Activated CD4-positive, alpha-beta T cell treated with anti-CD3 and anti-CD28 coated beads, Interleukin-2, amount 10 ng/mL, durations not matched to agents 7 days and 5 days (primary cell): ENCODE measurements at regions not wholly inside any gene's neighbourhood (a gene's known extent, or its start where the extent isn't known, plus 50 kb on each side); places are given as distances from the start of the nearest gene placed in this dataset. TPM values are rescaled to one million over a fixed set of nuclear protein-coding genes. Genes with fewer than 3 reads are reported as not detected.

Experiments used
- CTCF ChIA-PET: fragments of 350-600 bp; sonication (Branson Sonifier 250); formaldehyde crosslinking; loops from one replicate; lab custom pipeline; 2021; ENCODE audit warnings: antibody characterized with exemption; lab: Charles Lee
- POLR2A ChIA-PET: fragments of 350-600 bp; sonication (Branson Sonifier 250); formaldehyde crosslinking; loops from one replicate; lab custom pipeline; 2021; ENCODE audit warnings: antibody characterized with exemption; lab: Charles Lee
- DNase-seq: peaks from one replicate; pipeline ENCODE4 v3.0.0-alpha.2; 2020
- H3K27ac Mint-ChIP-seq: one replicate; pipeline ENCODE4 v1.8.0; 2021; ENCODE audit warnings: mild to moderate bottlenecking, moderate library complexity, mixed read lengths
- H3K27me3 Mint-ChIP-seq: one replicate; pipeline ENCODE4 v1.8.0; 2021; ENCODE audit warnings: mixed read lengths
- H3K36me3 Mint-ChIP-seq: one replicate; pipeline ENCODE4 v1.8.0; 2021; ENCODE audit warnings: low read depth, mixed read lengths
- H3K4me1 Mint-ChIP-seq: one replicate; pipeline ENCODE4 v1.8.0; 2021; ENCODE audit warnings: mixed read lengths
- H3K4me3 Mint-ChIP-seq: one replicate; pipeline ENCODE4 v1.8.0; 2021; ENCODE audit warnings: mild to moderate bottlenecking, moderate library complexity, mixed read lengths
- H3K9me3 Mint-ChIP-seq: one replicate; pipeline ENCODE4 v1.8.0; 2021; ENCODE audit warnings: mixed read lengths
- microRNA-seq: library from miRNA; unstranded; fragments of <30 nt; microRNA quantifications from one replicate; pipeline ENCODE4 v1.2.0, GENCODE V29; 2021; ENCODE audit warnings: borderline microRNAs expressed, borderline replicate concordance

DNA sequence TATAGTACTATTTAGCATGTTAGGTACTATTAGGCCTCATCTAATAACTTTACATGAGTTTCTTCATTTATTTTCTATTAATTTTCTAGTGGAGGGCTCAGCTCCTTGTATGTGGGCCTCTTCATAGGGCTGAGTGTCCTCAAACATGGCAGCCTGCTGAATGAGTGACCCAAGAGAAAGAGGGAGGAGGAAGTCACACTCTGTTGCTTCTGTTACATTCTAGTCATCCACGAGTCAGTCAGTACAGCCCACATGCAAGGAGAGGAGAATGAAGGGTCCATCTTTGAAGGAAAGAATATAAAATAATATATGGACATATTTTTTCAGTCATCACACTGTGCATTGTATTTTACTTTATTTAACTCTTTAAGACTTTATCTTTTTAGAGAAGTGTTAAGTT, 66.6 kb upstream of the NR3C1 start:
- Mint-ChIP-seq H3K36me3 (no peaks in the 10 kb centered on the region), H3K9me3 (no peaks in the 10 kb centered on the region), H3K27me3 (no peaks in the 10 kb centered on the region), H3K4me3 (no peak overlapping the region), H3K4me1 (no peaks in the 10 kb centered on the region), H3K27ac (no peak overlapping the region)
- ChIA-PET POLR2A (no interaction called here), CTCF (no interaction called here)
- no peak for DNase-seq

DNA sequence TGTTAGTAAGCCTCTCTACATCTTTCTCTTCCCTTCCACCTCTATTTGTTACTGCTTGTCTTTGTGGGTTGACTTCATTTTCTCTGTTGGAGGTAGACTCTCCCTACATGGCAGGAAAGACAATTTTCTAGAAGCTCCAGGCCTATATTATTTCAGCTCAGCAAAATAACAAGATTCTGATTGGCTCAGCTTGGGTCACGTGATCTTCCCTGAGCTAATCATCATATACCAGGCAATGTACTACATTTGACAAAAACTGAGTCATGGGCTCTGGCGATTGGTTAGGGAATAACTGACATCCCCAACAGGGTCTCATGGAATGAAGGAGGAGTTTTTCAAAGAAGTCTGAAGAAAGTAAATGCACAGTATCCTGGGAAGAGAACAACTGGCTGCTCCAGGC, 65.6 kb upstream of the NR3C1 start:
- CTCF ChIA-PET = no interaction called here
- DNase-seq = no peak
- no peaks in the 10 kb centered on the region for H3K4me1 Mint-ChIP-seq

DNA sequence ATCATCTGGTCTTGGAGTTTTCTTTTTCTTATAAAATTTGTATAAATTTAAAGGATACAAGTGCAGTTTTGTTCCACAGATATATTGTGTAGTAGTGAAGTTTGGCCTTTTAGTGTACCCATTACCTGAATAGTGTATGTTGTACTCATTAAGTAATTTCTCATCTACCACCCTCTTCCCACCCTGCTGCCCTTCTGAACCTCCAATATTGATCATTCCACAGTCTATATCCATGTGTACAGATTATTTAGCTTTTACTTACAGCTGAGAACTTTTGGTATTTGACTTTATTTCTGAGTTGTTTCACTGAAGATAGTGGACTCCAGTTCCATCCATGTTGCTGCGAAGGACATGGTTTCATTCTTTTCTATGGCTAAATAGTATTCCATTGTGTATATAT, 63.1 kb upstream of the NR3C1 start:
- ChIA-PET POLR2A (no interaction called here), CTCF (no interaction called here)
- Mint-ChIP-seq H3K27me3 (no peaks in the 10 kb centered on the region), H3K36me3 (no peaks in the 10 kb centered on the region), H3K9me3 (peaks cover 2% of the 10 kb centered on the region), H3K4me1 (no peaks in the 10 kb centered on the region), H3K27ac (no peak overlapping the region), H3K4me3 (no peak overlapping the region)
- DNase-seq = no peak

More for the DNA sequence above, 65.6 kb upstream of the NR3C1 start:
- no peak overlapping the region for H3K27ac Mint-ChIP-seq
- H3K36me3 Mint-ChIP-seq = no peaks in the 10 kb centered on the region
- no peak overlapping the region for H3K4me3 Mint-ChIP-seq
- POLR2A ChIA-PET = interaction anchor here (0.6 kb wide), 1 partner anchor 240 kb away, joined by 3 read pairs; no protein-coding TSS in a partner anchor
- H3K9me3 Mint-ChIP-seq = no peaks in the 10 kb centered on the region
- H3K27me3 Mint-ChIP-seq = no peaks in the 10 kb centered on the region

DNA sequence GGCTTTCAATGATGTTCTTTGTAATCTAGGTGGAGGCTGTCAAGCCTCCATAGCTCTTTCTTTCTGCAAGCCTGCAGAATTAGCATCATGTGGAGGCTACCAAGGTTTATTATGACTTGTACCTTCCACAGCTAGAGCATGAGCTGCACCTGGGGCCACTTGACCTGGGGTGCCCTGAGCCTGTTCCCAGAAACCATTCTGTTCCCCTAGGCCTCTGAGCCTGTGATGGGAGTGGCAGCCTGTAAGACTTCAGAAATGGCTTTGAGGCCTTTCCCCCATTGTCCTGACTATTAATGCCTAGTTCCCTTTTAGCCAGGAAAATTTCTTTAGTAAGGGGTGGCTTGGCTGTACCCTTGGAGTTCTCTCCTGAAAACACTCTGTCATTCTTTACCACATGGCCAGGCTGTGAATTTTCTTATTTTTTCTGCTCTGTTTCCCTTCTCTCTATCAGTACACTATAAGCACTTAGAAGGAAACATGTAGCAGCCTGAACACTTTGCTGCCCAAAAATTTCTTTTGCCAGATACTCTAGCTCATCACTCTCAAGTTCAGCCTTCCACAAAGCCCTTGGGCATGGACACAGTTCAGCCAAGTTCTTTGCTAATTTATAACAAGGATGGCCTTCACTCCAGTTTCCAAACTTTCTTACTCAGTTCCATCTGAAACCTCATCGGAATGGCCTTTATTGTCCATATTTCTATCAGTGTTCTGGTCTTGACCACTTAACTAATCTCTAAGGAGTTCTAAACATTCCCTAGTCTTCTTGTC, 61.4 kb upstream of the NR3C1 start:
- no peaks in the 10 kb centered on the region for H3K4me1 Mint-ChIP-seq
- CTCF ChIA-PET = interaction anchor here (0.7 kb wide), 1 partner anchor 53 kb away, joined by 3 read pairs; no protein-coding TSS in a partner anchor
- H3K27ac Mint-ChIP-seq = no peak overlapping the region
- H3K27me3 Mint-ChIP-seq = no peaks in the 10 kb centered on the region
- H3K9me3 Mint-ChIP-seq = peaks cover 2% of the 10 kb centered on the region
- no peak for DNase-seq
- POLR2A ChIA-PET = no interaction called here
- H3K36me3 Mint-ChIP-seq = no peaks in the 10 kb centered on the region
- no peak overlapping the region for H3K4me3 Mint-ChIP-seq

DNA sequence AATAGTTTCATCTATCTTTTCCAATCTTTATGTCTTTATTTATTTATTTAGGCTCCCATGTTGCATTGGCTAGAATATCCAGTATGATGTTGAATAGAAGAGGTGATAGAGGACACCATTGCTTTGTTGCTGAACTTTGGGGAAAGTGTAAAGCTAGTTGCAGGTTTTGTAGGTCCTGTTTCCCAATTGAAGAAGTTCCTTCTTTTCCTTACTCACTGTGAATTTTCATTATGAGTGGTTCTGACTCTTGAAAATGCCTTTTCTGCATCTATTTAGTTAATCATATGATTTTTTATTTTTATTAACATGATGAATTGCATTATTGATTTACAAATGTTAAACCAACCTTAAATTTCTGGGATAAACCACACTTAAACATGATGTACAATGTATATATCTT, 58.9 kb upstream of the NR3C1 start:
- Mint-ChIP-seq H3K27me3 (no peaks in the 10 kb centered on the region), H3K27ac (no peak overlapping the region), H3K36me3 (no peaks in the 10 kb centered on the region), H3K9me3 (peaks cover 2% of the 10 kb centered on the region), H3K4me3 (no peak overlapping the region), H3K4me1 (no peaks in the 10 kb centered on the region)
- POLR2A ChIA-PET = no interaction called here
- CTCF ChIA-PET = no interaction called here
- no peak for DNase-seq

DNA sequence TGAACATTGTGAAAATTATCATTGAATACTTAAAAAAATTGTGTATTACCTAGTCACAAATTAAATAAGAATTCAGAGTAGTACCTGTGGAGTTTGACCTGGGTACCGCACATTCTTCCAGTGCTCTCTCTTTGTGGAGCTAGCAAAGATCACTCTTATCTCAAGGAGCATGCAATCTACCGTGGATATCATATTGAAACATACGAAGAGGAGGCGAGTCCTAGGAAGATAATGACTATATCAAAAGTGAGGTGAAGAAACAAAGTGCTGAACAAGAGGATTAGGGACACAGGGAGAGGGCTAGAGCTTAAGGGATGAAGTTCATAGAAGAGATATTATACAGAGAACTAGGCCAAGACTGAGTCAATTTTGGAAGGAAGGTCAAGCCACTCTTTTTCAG, 55.9 kb upstream of the NR3C1 start:
- ChIA-PET POLR2A (no interaction called here), CTCF (interaction anchor here (2.2 kb wide), 1 partner anchor 56 kb away, joined by 5 read pairs; the partner anchor contains the start of gene NR3C1)
- H3K4me3 Mint-ChIP-seq = no peak overlapping the region
- no peaks in the 10 kb centered on the region for H3K4me1 Mint-ChIP-seq
- H3K36me3 Mint-ChIP-seq = no peaks in the 10 kb centered on the region
- H3K27me3 Mint-ChIP-seq = no peaks in the 10 kb centered on the region
- H3K9me3 Mint-ChIP-seq = peaks cover 2% of the 10 kb centered on the region
- DNase-seq = no peak
- H3K27ac Mint-ChIP-seq = no peak overlapping the region

DNA sequence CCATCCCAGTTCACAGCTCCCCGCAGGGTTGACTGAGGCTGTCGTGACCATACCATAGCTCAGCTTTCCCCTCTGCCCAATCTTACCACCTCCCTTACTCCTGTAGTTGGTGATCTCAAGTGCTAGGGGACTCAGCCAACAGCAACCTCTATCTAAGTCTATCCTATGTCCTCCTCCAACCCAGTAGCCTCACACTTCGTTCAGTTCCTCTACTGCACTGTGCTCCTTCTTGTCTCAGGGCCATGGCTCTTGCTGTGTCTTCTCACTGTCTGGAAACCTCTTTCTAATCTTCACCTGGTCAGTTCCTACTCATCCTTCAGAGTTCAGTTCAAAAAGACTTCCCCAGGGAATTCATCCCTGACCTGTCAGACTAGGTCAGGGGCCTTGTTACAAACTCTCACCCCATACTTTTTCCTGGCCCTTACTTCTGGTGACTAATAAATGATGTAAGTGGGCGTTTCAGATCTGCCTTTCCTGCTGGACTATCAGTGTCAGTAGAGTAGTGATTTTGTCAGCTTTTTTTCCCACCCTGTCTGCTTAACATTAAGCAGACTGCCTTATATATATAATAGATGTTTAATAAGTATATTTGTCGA, 53.6 kb upstream of the NR3C1 start:
- H3K27ac Mint-ChIP-seq = no peak overlapping the region
- H3K4me1 Mint-ChIP-seq = no peaks in the 10 kb centered on the region
- H3K9me3 Mint-ChIP-seq = peaks cover 2% of the 10 kb centered on the region
- CTCF ChIA-PET = no interaction called here
- H3K36me3 Mint-ChIP-seq = no peaks in the 10 kb centered on the region
- H3K4me3 Mint-ChIP-seq = no peak overlapping the region
- no peaks in the 10 kb centered on the region for H3K27me3 Mint-ChIP-seq
- DNase-seq = no peak
- POLR2A ChIA-PET = no interaction called here

DNA sequence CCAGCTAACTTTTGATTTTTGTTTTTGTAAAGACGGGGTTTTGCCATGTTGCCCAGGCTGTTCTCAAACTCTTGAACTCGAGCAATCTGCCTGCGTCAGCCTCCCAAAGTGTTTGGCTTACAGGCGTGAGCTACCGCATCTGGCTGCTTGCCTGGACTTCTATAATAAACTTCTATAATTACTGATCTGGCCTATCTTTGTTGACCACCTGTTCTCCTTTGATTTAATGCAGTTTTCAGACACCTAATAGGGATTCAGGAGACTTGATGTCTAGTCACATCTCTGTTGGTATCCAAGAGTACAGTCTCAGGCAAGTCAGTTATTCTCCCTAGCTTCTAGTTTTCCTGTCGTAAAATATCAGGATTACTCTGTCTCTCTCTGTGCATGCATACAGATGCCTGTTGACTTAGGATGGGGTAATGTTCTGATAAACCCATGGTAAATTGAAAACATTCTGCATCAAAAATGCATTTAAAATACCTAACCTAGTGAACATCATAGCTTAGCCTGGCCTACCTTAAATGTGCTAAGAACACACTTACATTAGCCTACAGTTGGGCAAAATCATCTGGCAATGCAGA, 51.5 kb upstream of the NR3C1 start:
- no peaks in the 10 kb centered on the region for H3K4me1 Mint-ChIP-seq
- no peak for DNase-seq
- H3K9me3 Mint-ChIP-seq = peaks cover 2% of the 10 kb centered on the region
- ChIA-PET CTCF (interaction anchor here (0.6 kb wide), 1 partner anchor 382 kb away, joined by 3 read pairs; no protein-coding TSS in a partner anchor), POLR2A (no interaction called here)
- H3K4me3 Mint-ChIP-seq = no peak overlapping the region
- H3K36me3 Mint-ChIP-seq = no peaks in the 10 kb centered on the region
- H3K27me3 Mint-ChIP-seq = no peaks in the 10 kb centered on the region
- H3K27ac Mint-ChIP-seq = no peak overlapping the region

DNA sequence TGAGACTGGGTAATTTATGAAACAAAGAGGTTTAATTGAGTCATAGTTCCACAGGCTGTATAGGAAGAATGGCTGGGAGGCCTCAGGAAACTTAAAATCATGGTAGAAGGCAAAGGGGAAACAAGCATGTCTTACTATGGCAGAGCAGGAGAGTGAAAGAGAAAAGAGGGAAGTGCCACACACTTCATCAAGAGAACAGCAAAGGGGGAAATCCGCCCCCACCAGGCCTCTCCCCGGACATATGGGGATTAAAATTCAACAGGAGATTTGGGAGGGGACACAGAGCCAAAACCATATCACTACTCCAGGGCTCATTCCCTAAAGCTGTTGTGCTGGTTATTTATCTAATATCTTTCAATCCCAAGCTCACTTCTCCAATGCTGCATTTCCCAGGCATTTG, 50.2 kb upstream of the NR3C1 start:
- Mint-ChIP-seq H3K9me3 (peaks cover 2% of the 10 kb centered on the region), H3K4me3 (no peak overlapping the region), H3K4me1 (no peaks in the 10 kb centered on the region), H3K27me3 (no peaks in the 10 kb centered on the region), H3K36me3 (no peaks in the 10 kb centered on the region), H3K27ac (no peak overlapping the region)
- CTCF ChIA-PET = interaction anchor here (0.6 to 0.9 kb wide), 3 partner anchors 19 to 506 kb away, joined by 3 to 7 read pairs (median 3); no protein-coding TSS in a partner anchor
- POLR2A ChIA-PET = no interaction called here
- DNase-seq = no peak

Small RNAs in the stretch of these regions (microRNA-seq; reads per million reads assigned to microRNA genes)
- not detected for gene MIR5197
